ENCODE measurements at regions not wholly inside any gene's neighbourhood (a gene's known extent, or its start where the extent isn't known, plus 50 kb on each side); places are given as distances from the start of the nearest gene placed in this dataset.
A peak's percentile ranks its signal among the peaks of the same experiment; 100 is the strongest.

GRCh38 chr5:74266132-74266531 lies 374.4 kb downstream of the ENC1 start:
- POLR2A ChIA-PET = interaction anchor here (0.6 kb wide), 1 partner anchor 39 kb away, joined by 3 read pairs; no protein-coding TSS in a partner anchor
- H3K4me1 ChIP-seq (ENCODE audit: control insufficient read depth, insufficient read depth, low read length) = no peaks in the 10 kb centered on the region; the same call in 1 of the 2 replicates
- no peak overlapping the region for H3K4me3 ChIP-seq (ENCODE audit: low read depth, low read length)
- CTCF ChIA-PET = no interaction called here
- H3K9me3 ChIP-seq (ENCODE audit: control insufficient read depth, insufficient read depth, low read depth, low read length) = no peaks in the 10 kb centered on the region
- no peaks in the 10 kb centered on the region for H3K36me3 ChIP-seq (ENCODE audit: control insufficient read depth in 2 of 2, insufficient read depth in 1 of 2, low read length in 2 of 2)
- H3K27ac ChIP-seq (ENCODE audit: extremely low read depth, low read depth, low read length) = no peak overlapping the region
- no peak for TF ChIP-seq ZNF600 (tag by site-specific recombination; IDR thresholded peaks at IDR 0.05)
- no peak for TF ChIP-seq ZNF133 (tag by site-specific recombination; IDR thresholded peaks at IDR 0.05)
- no peak for TF ChIP-seq SCRT2 (tag by site-specific recombination; IDR thresholded peaks at IDR 0.05)
- no peak for TF ChIP-seq ZNF610 (tag by site-specific recombination; IDR thresholded peaks at IDR 0.05; ENCODE audit: borderline replicate concordance)

GRCh38 chr5:74262544-74263207 lies 377.9 kb downstream of the ENC1 start:
- H3K27ac ChIP-seq (ENCODE audit: extremely low read depth, low read depth, low read length) = no peak overlapping the region
- TF ChIP-seq WT1 (tag by site-specific recombination; IDR thresholded peaks at IDR 0.05) (peak; percentile 70), RBAK (tag by site-specific recombination; IDR thresholded peaks at IDR 0.05) (no peak)
- H3K9me3 ChIP-seq (ENCODE audit: control insufficient read depth, insufficient read depth, low read depth, low read length) = no peaks in the 10 kb centered on the region
- no peak overlapping the region for H3K4me3 ChIP-seq (ENCODE audit: low read depth, low read length)
- ChIA-PET POLR2A (no interaction called here), CTCF (interaction anchor here (0.6 kb wide), 1 partner anchor 13 kb away, joined by 3 read pairs; no protein-coding TSS in a partner anchor)
- no peaks in the 10 kb centered on the region for H3K36me3 ChIP-seq (ENCODE audit: control insufficient read depth in 2 of 2, insufficient read depth in 1 of 2, low read length in 2 of 2)
- H3K4me1 ChIP-seq (ENCODE audit: control insufficient read depth, insufficient read depth, low read length) = peaks cover 5% of the 10 kb centered on the region; the same call in 1 of the 2 replicates

GRCh38 chr5:74261866-74262265 lies 378.7 kb downstream of the ENC1 start:
- Histone ChIP-seq H3K9me3 (ENCODE audit: control insufficient read depth, insufficient read depth, low read depth, low read length) (no peaks in the 10 kb centered on the region), H3K4me1 (ENCODE audit: control insufficient read depth, insufficient read depth, low read length) (peaks cover 11% of the 10 kb centered on the region; the same call in 1 of the 2 replicates), H3K36me3 (ENCODE audit: control insufficient read depth in 2 of 2, insufficient read depth in 1 of 2, low read length in 2 of 2) (no peaks in the 10 kb centered on the region), H3K27ac (ENCODE audit: extremely low read depth, low read depth, low read length) (no peak overlapping the region), H3K4me3 (ENCODE audit: low read depth, low read length) (no peak overlapping the region)
- ChIA-PET POLR2A (no interaction called here), CTCF (no interaction called here)
- TF ChIP-seq ZSCAN18 (tag by site-specific recombination; IDR thresholded peaks at IDR 0.05) = no peak
- TF ChIP-seq MYNN (tag by site-specific recombination; IDR thresholded peaks at IDR 0.05; ENCODE audit: borderline replicate concordance) = no peak
- no peak for TF ChIP-seq ZNF639 (tag by site-specific recombination; IDR thresholded peaks at IDR 0.05)
- TF ChIP-seq KLF1 (tag by site-specific recombination; IDR thresholded peaks at IDR 0.05) = no peak

GRCh38 chr5:74261421-74261820 lies 379.1 kb downstream of the ENC1 start:
- H3K4me1 ChIP-seq (ENCODE audit: control insufficient read depth, insufficient read depth, low read length) = peaks cover 11% of the 10 kb centered on the region; the same call in 1 of the 2 replicates
- ChIA-PET CTCF (no interaction called here), POLR2A (no interaction called here)
- H3K36me3 ChIP-seq (ENCODE audit: control insufficient read depth in 2 of 2, insufficient read depth in 1 of 2, low read length in 2 of 2) = no peaks in the 10 kb centered on the region
- no peak for TF ChIP-seq ZNF140 (tag by site-specific recombination; IDR thresholded peaks at IDR 0.05)
- TF ChIP-seq ZBTB21 (tag by site-specific recombination; IDR thresholded peaks at IDR 0.05) = no peak
- no peak for TF ChIP-seq PATZ1 (tag by site-specific recombination; IDR thresholded peaks at IDR 0.05)
- TF ChIP-seq OSR2 (tag by site-specific recombination; IDR thresholded peaks at IDR 0.05) = no peak
- no peak for TF ChIP-seq KLF17 (tag by site-specific recombination; IDR thresholded peaks at IDR 0.05)
- no peak for TF ChIP-seq ZNF654 (tag by site-specific recombination; IDR thresholded peaks at IDR 0.05; ENCODE audit: low read depth)
- H3K4me3 ChIP-seq (ENCODE audit: low read depth, low read length) = no peak overlapping the region
- no peak overlapping the region for H3K27ac ChIP-seq (ENCODE audit: extremely low read depth, low read depth, low read length)
- no peaks in the 10 kb centered on the region for H3K9me3 ChIP-seq (ENCODE audit: control insufficient read depth, insufficient read depth, low read depth, low read length)

Data from HEK293 (cell line).